Vagina (tissue), 2 donors: ENCODE measurements at regions not wholly inside any gene's neighbourhood (a gene's known extent, or its start where the extent isn't known, plus 50 kb on each side); places are given as distances from the start of the nearest gene placed in this dataset.

Experiments used
- DNase-seq, 2 donors: peaks; one replicate each; pipeline ENCODE4 v3.0.0-alpha.2; 2017; ENCODE audit errors: extremely low spot score in 2 of 2
- H3K27ac ChIP-seq: fragments of 200-600 bp; sonication (generic); one replicate; pipeline ENCODE4 v1.5.1; 2019
- H3K27me3 ChIP-seq: fragments of 200-600 bp; sonication (generic); one replicate; pipeline ENCODE4 v1.5.1; 2019
- H3K36me3 ChIP-seq, 2 donors: fragments of 200-600 bp; sonication (generic); one replicate each; pipeline ENCODE4 v1.5.1; 2017 to 2019
- H3K4me1 ChIP-seq: fragments of 200-600 bp; sonication (generic); one replicate; pipeline ENCODE4 v1.5.1; 2019
- H3K4me3 ChIP-seq, 2 donors: fragments of 200-600 bp; sonication (generic); 1 replicate in 1 of 2; 2 replicates in 1 of 2; pipeline ENCODE4 v1.5.1; 2016 to 2019
- H3K9me3 ChIP-seq: fragments of 200-600 bp; sonication (generic); one replicate; pipeline ENCODE4 v1.5.1; 2019
- POLR2A ChIP-seq, 2 donors: fragments of 450-650 bp; IDR thresholded peaks; one replicate each; pipeline ENCODE4 v1.6.1; 2017; ENCODE audit warnings: antibody characterized with exemption in 2 of 2, mild to moderate bottlenecking in 2 of 2, moderate library complexity in 2 of 2
- POLR2AphosphoS5 ChIP-seq, 2 donors: sonication (generic); formaldehyde crosslinking; IDR thresholded peaks; one replicate each; pipeline ENCODE4 v1.9.0; 2017; ENCODE audit warnings: antibody characterized with exemption in 2 of 2, mild to moderate bottlenecking in 2 of 2, low read depth in 1 of 2; ENCODE audit not compliant: insufficient read depth in 1 of 2
- intact Hi-C: fragments of 100-400 bp; cut with DNase I; formaldehyde crosslinking; loops from one replicate; pipeline ENCODE4 v1.15.1; 2023
- TF ChIP-seq, protein P1 (sequence below), 3 experiments: fragments of 450-650 bp in 2 of 3; fragments of 200-600 bp in 1 of 3; sonication (generic) in 1 of 3; IDR thresholded peaks; one replicate each; pipeline ENCODE4 v1.5.1; 2017 to 2019; ENCODE audit warnings: antibody characterized with exemption in 3 of 3, mild to moderate bottlenecking in 2 of 3, moderate library complexity in 2 of 3

DNA sequence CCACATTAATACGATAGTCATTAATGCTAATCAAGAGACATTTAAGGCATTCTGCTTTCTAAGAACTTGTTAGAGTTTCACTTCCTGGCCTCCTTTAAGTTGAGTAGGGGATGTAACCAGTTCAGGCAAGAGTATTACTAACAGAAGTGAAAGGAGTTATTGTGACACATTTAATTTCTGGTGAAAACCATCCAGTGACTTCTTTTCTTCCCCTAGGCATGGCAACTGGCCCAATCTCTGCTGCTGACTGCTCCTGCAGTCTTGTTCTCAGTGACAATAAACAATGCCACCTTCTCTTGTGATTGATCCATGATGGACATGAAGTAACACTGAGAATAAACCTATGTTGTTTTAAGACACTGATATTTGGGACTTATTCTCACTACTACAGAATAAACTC is 130.9 kb upstream of the DEFB112 start:
- intact Hi-C loops, result no loop called here
- Histone ChIP-seq H3K27ac (no peak overlapping the region), H3K36me3 (no peaks in the 10 kb centered on the region), H3K9me3 (no peaks in the 10 kb centered on the region), H3K4me1 (no peaks in the 10 kb centered on the region), H3K4me3 (no peak overlapping the region), H3K27me3 (no peaks in the 10 kb centered on the region)
- TF ChIP-seq POLR2AphosphoS5 (IDR thresholded peaks at IDR 0.05; ENCODE audit: insufficient read depth in 1 of 2, low read depth in 1 of 2) (no peak), POLR2A (IDR thresholded peaks at IDR 0.05) (no peak)
- TF ChIP-seq, protein P1, sequence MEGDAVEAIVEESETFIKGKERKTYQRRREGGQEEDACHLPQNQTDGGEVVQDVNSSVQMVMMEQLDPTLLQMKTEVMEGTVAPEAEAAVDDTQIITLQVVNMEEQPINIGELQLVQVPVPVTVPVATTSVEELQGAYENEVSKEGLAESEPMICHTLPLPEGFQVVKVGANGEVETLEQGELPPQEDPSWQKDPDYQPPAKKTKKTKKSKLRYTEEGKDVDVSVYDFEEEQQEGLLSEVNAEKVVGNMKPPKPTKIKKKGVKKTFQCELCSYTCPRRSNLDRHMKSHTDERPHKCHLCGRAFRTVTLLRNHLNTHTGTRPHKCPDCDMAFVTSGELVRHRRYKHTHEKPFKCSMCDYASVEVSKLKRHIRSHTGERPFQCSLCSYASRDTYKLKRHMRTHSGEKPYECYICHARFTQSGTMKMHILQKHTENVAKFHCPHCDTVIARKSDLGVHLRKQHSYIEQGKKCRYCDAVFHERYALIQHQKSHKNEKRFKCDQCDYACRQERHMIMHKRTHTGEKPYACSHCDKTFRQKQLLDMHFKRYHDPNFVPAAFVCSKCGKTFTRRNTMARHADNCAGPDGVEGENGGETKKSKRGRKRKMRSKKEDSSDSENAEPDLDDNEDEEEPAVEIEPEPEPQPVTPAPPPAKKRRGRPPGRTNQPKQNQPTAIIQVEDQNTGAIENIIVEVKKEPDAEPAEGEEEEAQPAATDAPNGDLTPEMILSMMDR (IDR thresholded peaks at IDR 0.05), result no peak
- no peak for DNase-seq

DNA sequence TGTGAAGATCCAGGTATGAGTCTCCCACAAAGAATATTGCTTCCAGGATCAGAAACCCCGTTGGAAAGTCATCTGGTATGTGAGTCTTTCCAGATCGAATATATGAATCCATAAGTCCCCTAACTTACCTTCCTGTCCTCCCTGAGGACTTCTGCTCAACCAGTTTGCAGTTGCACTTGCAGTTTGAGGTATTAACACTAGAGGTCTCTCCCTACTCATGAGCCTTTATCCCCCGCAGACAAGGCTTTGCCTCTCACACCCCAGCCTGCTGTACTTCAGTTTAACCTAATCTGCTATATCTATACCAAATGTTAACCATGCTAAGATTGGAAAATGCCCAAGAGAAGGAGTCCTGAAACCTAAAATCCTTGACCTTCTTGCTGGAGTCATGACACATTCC is 135.3 kb upstream of the DEFB112 start:
- H3K9me3 ChIP-seq, result no peaks in the 10 kb centered on the region
- no peak overlapping the region for H3K27ac ChIP-seq
- intact Hi-C loops, result no loop called here
- H3K27me3 ChIP-seq, result no peaks in the 10 kb centered on the region
- no peaks in the 10 kb centered on the region for H3K36me3 ChIP-seq
- TF ChIP-seq, protein P1 (IDR thresholded peaks at IDR 0.05), result no peak
- TF ChIP-seq POLR2A (IDR thresholded peaks at IDR 0.05) (no peak), POLR2AphosphoS5 (IDR thresholded peaks at IDR 0.05; ENCODE audit: insufficient read depth in 1 of 2, low read depth in 1 of 2) (no peak)
- no peak overlapping the region for H3K4me3 ChIP-seq
- H3K4me1 ChIP-seq, result no peaks in the 10 kb centered on the region
- no peak for DNase-seq

DNA sequence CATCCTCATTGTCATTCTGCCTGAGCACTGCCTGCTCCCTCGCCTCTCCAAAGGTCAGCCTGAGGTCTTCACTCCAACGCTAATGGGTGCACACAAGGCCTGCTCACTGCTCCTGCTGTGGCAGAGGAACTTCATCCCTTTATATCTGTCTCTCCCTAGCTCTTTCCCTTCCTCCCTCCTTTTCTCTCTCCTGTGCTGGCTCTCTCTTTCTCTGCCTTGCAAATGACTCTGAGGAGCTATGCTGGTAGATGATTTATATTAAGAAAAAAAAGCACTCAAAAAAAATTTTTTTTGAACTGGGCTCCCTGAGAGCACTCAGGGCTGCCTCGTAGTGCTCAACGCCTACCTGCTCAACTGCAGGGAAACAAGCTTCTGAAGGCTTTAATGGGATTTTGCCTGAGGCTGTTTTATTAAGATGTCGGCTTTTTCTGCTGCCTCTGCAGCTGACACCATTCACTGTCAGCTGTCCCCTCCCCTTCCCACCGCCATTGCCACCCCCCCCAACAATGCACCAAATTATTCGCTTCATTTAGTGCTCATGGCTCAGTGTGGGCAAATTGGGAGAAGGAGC is 137.7 kb upstream of the DEFB112 start:
- no peak for DNase-seq
- intact Hi-C loops, result no loop called here
- Histone ChIP-seq H3K36me3 (no peaks in the 10 kb centered on the region), H3K27ac (no peak overlapping the region), H3K9me3 (no peaks in the 10 kb centered on the region), H3K4me1 (no peaks in the 10 kb centered on the region), H3K27me3 (no peaks in the 10 kb centered on the region), H3K4me3 (no peak overlapping the region)
- TF ChIP-seq, protein P1 (IDR thresholded peaks at IDR 0.05), result no peak
- TF ChIP-seq POLR2A (IDR thresholded peaks at IDR 0.05) (no peak), POLR2AphosphoS5 (IDR thresholded peaks at IDR 0.05; ENCODE audit: insufficient read depth in 1 of 2, low read depth in 1 of 2) (no peak)

DNA sequence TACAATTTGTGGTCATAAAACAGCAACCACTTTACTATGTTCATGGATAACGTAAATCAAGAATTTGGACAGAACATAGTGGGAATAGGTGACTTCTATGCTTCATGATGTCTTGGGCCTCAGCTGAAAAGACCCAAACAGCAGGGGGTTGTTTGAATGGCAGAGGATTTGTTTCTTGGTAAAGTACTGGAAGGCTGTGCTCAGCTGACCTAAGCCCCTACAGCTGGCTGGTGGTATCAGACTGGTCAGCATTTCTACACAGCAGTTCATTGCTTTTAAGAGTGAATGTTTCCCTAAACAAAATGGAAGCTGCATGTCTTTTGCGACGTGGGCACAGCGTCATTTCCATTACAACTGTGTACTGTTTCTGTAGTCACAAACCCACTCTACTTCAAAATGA is 148.5 kb upstream of the DEFB112 start:
- TF ChIP-seq, protein P1 (IDR thresholded peaks at IDR 0.05), result no peak
- TF ChIP-seq POLR2AphosphoS5 (IDR thresholded peaks at IDR 0.05; ENCODE audit: insufficient read depth in 1 of 2, low read depth in 1 of 2), result no peak
- H3K4me1 ChIP-seq, result no peaks in the 10 kb centered on the region
- H3K27ac ChIP-seq, result no peak overlapping the region
- intact Hi-C loops, result no loop called here
- no peaks in the 10 kb centered on the region for H3K9me3 ChIP-seq
- no peak for DNase-seq
- no peak overlapping the region for H3K4me3 ChIP-seq
- H3K27me3 ChIP-seq, result no peaks in the 10 kb centered on the region
- H3K36me3 ChIP-seq, result no peaks in the 10 kb centered on the region

DNA sequence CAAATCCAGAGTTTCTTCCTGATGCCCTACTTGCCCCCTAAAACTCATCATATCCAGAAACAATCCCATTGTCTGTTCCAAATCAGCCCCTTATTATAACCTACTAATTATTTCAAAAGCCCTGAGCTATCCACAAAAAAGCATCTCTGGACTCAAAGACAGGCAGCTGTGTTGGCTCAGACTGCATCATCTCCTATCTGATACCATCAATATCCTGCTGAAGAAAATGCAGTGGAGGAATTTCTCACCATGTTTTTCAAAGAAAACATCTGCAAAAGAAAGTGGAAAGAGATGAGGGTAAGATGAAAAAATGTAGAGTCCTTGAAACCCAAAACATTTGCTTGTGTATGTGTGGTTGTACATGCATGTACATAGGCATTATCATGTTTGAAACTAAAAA is 153.0 kb upstream of the DEFB112 start:
- DNase-seq, result no peak
- Histone ChIP-seq H3K9me3 (no peaks in the 10 kb centered on the region), H3K27ac (no peak overlapping the region), H3K4me3 (no peak overlapping the region), H3K27me3 (no peaks in the 10 kb centered on the region), H3K4me1 (no peaks in the 10 kb centered on the region), H3K36me3 (no peaks in the 10 kb centered on the region)
- TF ChIP-seq POLR2A (IDR thresholded peaks at IDR 0.05), result no peak
- TF ChIP-seq, protein P1 (IDR thresholded peaks at IDR 0.05), result no peak
- intact Hi-C loops, result no loop called here
